WTC11 (cell line): ENCODE measurements at regions not wholly inside any gene's neighbourhood (a gene's known extent, or its start where the extent isn't known, plus 50 kb on each side); places are given as distances from the start of the nearest gene placed in this dataset.

ENCODE experiments used
- ATAC-seq: fragments of 200-7000 bp; cut with Tn5 transposase; 2 replicates; pipeline ENCODE4 v1.10.0; 2021; ENCODE audit warnings: mild to moderate bottlenecking, moderate library complexity
- CTCF ChIA-PET: fragments of 300-600 bp; sonication (Branson Sonifier 250); formaldehyde crosslinking; loops from one replicate; lab custom pipeline; 2021; ENCODE audit warnings: antibody characterized with exemption; lab: Charles Lee
- POLR2A ChIA-PET: fragments of 350-600 bp; sonication (Branson Sonifier 250); formaldehyde crosslinking; loops from one replicate; lab custom pipeline; 2021; ENCODE audit warnings: antibody characterized with exemption; lab: Charles Lee
- DNase-seq: peaks from one replicate; pipeline ENCODE4 v3.0.0; 2021; ENCODE audit warnings: low spot score
- H3K27ac Mint-ChIP-seq: 2 replicates; pipeline ENCODE4 v1.8.0; 2021; ENCODE audit warnings: mixed read lengths
- H3K27me3 Mint-ChIP-seq: 2 replicates; pipeline ENCODE4 v1.8.0; 2021; ENCODE audit warnings: low read depth, mild to moderate bottlenecking, moderate library complexity, mixed read lengths
- H3K36me3 Mint-ChIP-seq: 2 replicates; pipeline ENCODE4 v1.8.0; 2021; ENCODE audit warnings: mixed read lengths
- H3K4me1 Mint-ChIP-seq: 2 replicates; pipeline ENCODE4 v1.8.0; 2022; ENCODE audit warnings: mixed read lengths
- H3K4me3 Mint-ChIP-seq: 2 replicates; pipeline ENCODE4 v1.8.0; 2021; ENCODE audit warnings: mild to moderate bottlenecking, moderate library complexity, mixed read lengths
- H3K9me3 Mint-ChIP-seq: 2 replicates; pipeline ENCODE4 v1.8.0; 2021; ENCODE audit warnings: mixed read lengths
- AR ChIP-seq: fragments of 250-450 bp; sonication (Bioruptor Pico); IDR thresholded peaks from 2 replicates; pipeline ENCODE4 v1.9.0; 2021; ENCODE audit warnings: mild to moderate bottlenecking
- ATF1 ChIP-seq: sonication (generic); formaldehyde crosslinking; IDR thresholded peaks from 2 replicates; pipeline ENCODE4 v1.8.1; 2023; ENCODE audit warnings: mild to moderate bottlenecking, moderate library complexity, missing genetic modification reagents
- CREB1 ChIP-seq: sonication (generic); formaldehyde crosslinking; IDR thresholded peaks from 2 replicates; pipeline ENCODE4 v1.8.0; 2023; ENCODE audit warnings: mild to moderate bottlenecking, missing genetic modification reagents
- EMX1 ChIP-seq: fragments of 250-450 bp; sonication (Bioruptor Pico); IDR thresholded peaks from 2 replicates; pipeline ENCODE4 v1.8.0; 2021; ENCODE audit warnings: mild to moderate bottlenecking
- ETV6 ChIP-seq: sonication (generic); formaldehyde crosslinking; IDR thresholded peaks from 2 replicates; pipeline ENCODE4 v1.8.1; 2022; ENCODE audit warnings: mild to moderate bottlenecking, missing genetic modification reagents
- FOXJ3 ChIP-seq: sonication (generic); formaldehyde crosslinking; IDR thresholded peaks from 2 replicates; pipeline ENCODE4 v1.9.0; 2021; ENCODE audit warnings: missing genetic modification reagents, mild to moderate bottlenecking, borderline replicate concordance
- GABPB1 ChIP-seq: sonication (generic); formaldehyde crosslinking; IDR thresholded peaks from 2 replicates; pipeline ENCODE4 v1.8.1; 2023; ENCODE audit warnings: mild to moderate bottlenecking, missing genetic modification reagents
- GTF2I ChIP-seq: fragments of 250-450 bp; sonication (Bioruptor Pico); conservative IDR thresholded peaks from 2 replicates; pipeline ENCODE4 v1.4.0; 2021; ENCODE audit warnings: mild to moderate bottlenecking
- HMGXB4 ChIP-seq: sonication (generic); formaldehyde crosslinking; IDR thresholded peaks from 2 replicates; pipeline ENCODE4 v1.8.1; 2023; ENCODE audit warnings: mild to moderate bottlenecking, moderate library complexity, missing genetic modification reagents
- JUN ChIP-seq: sonication (generic); formaldehyde crosslinking; IDR thresholded peaks from 2 replicates; pipeline ENCODE4 v1.8.0; 2023; ENCODE audit warnings: mild to moderate bottlenecking, missing genetic modification reagents
- MLX ChIP-seq: sonication (generic); formaldehyde crosslinking; IDR thresholded peaks from 2 replicates; pipeline ENCODE4 v1.8.1; 2023; ENCODE audit warnings: mild to moderate bottlenecking, missing genetic modification reagents, moderate library complexity
- MXD4 ChIP-seq: fragments of 250-450 bp; sonication (Bioruptor Pico); IDR thresholded peaks from 2 replicates; pipeline ENCODE4 v1.8.0; 2021; ENCODE audit warnings: mild to moderate bottlenecking, moderate library complexity, borderline replicate concordance
- MYBL2 ChIP-seq: sonication (generic); formaldehyde crosslinking; IDR thresholded peaks from 2 replicates; pipeline ENCODE4 v1.8.1; 2023; ENCODE audit warnings: mild to moderate bottlenecking, moderate library complexity, missing genetic modification reagents
- NFYB ChIP-seq: sonication (generic); formaldehyde crosslinking; conservative IDR thresholded peaks from 2 replicates; pipeline ENCODE4 v1.8.0; 2022; ENCODE audit warnings: low read depth, missing genetic modification reagents
- NR2C2 ChIP-seq: sonication (generic); formaldehyde crosslinking; IDR thresholded peaks from 2 replicates; pipeline ENCODE4 v1.8.0; 2022; ENCODE audit warnings: mild to moderate bottlenecking, missing genetic modification reagents
- SOX15 ChIP-seq: fragments of 250-450 bp; sonication (Bioruptor Pico); IDR thresholded peaks from 2 replicates; pipeline ENCODE4 v1.9.0; 2021; ENCODE audit warnings: mild to moderate bottlenecking
- STAT6 ChIP-seq: sonication (generic); formaldehyde crosslinking; conservative IDR thresholded peaks from 2 replicates; pipeline ENCODE4 v1.8.1; 2023; ENCODE audit warnings: mild to moderate bottlenecking, low read depth, missing genetic modification reagents, moderate library complexity
- TEAD1 ChIP-seq: sonication (generic); formaldehyde crosslinking; IDR thresholded peaks from 2 replicates; pipeline ENCODE4 v1.8.0; 2022; ENCODE audit warnings: mild to moderate bottlenecking, missing genetic modification reagents
- TP53 ChIP-seq: sonication (generic); formaldehyde crosslinking; IDR thresholded peaks from 2 replicates; pipeline ENCODE4 v1.8.1; 2023; ENCODE audit warnings: mild to moderate bottlenecking, missing genetic modification reagents
- ZBTB21 ChIP-seq: sonication (generic); formaldehyde crosslinking; IDR thresholded peaks from 2 replicates; pipeline ENCODE4 v1.8.1; 2023; ENCODE audit warnings: mild to moderate bottlenecking, missing genetic modification reagents, borderline replicate concordance
- ZNF138 ChIP-seq: sonication (generic); formaldehyde crosslinking; conservative IDR thresholded peaks from 2 replicates; pipeline ENCODE4 v1.8.1; 2022; ENCODE audit warnings: mild to moderate bottlenecking, moderate library complexity, missing genetic modification reagents
- ZNF281 ChIP-seq: sonication (generic); formaldehyde crosslinking; IDR thresholded peaks from 2 replicates; pipeline ENCODE4 v1.8.0; 2023; ENCODE audit warnings: mild to moderate bottlenecking, missing genetic modification reagents
- ZNF396 ChIP-seq: fragments of 250-450 bp; sonication (Bioruptor Pico); IDR thresholded peaks from 2 replicates; pipeline ENCODE4 v1.8.0; 2021; ENCODE audit warnings: mild to moderate bottlenecking, moderate library complexity, borderline replicate concordance
- ZNF416 ChIP-seq: fragments of 250-450 bp; sonication (Bioruptor Pico); IDR thresholded peaks from 2 replicates; pipeline ENCODE4 v1.9.0; 2021; ENCODE audit warnings: mild to moderate bottlenecking, inconsistent platforms
- ZNF423 ChIP-seq: fragments of 250-450 bp; sonication (Bioruptor Pico); IDR thresholded peaks from 2 replicates; pipeline ENCODE4 v2.1.2; 2022; ENCODE audit warnings: mild to moderate bottlenecking, moderate library complexity
- ZNF425 ChIP-seq: fragments of 250-450 bp; sonication (Bioruptor Pico); conservative IDR thresholded peaks from 2 replicates; pipeline ENCODE4 v1.9.0; 2021; ENCODE audit warnings: mild to moderate bottlenecking

- CTCF ChIA-PET, result no interaction called here
- POLR2A ChIA-PET, result interaction anchor here (0.6 kb wide), 1 partner anchor 12 kb away, joined by 5 read pairs; no protein-coding TSS in a partner anchor
- DNase-seq (no peak), ATAC-seq (no peak)
- Mint-ChIP-seq H3K27ac (no peak overlapping the region), H3K36me3 (no peaks in the 10 kb centered on the region), H3K27me3 (no peaks in the 10 kb centered on the region), H3K4me3 (no peak overlapping the region), H3K4me1 (no peaks in the 10 kb centered on the region), H3K9me3 (peaks cover 13% of the 10 kb centered on the region)
- TF ChIP-seq TEAD1 (no peak), ZBTB21 (CRISPR knock-in tag) (no peak), NR2C2 (CRISPR knock-in tag) (no peak), FOXJ3 (CRISPR knock-in tag) (no peak), HMGXB4 (CRISPR knock-in tag) (no peak), JUN (CRISPR knock-in tag) (no peak), GTF2I (CRISPR knock-in tag) (no peak), GABPB1 (CRISPR knock-in tag) (no peak), AR (CRISPR knock-in tag) (no peak), ATF1 (no peak), SOX15 (no peak), EMX1 (no peak), ETV6 (CRISPR knock-in tag) (no peak)
Measured at GRCh38 chr11:32526760-32527159, 56.9 kb upstream of the EIF3M start.

GRCh38 chr11:32511926-32512325 is 71.7 kb upstream of the EIF3M start:
- ATAC-seq (no peak), DNase-seq (no peak)
- Mint-ChIP-seq H3K4me3 (no peak overlapping the region), H3K27ac (no peak overlapping the region), H3K4me1 (no peaks in the 10 kb centered on the region), H3K36me3 (no peaks in the 10 kb centered on the region), H3K27me3 (no peaks in the 10 kb centered on the region), H3K9me3 (peaks cover 5% of the 10 kb centered on the region)
- CTCF ChIA-PET, result no interaction called here
- TF ChIP-seq ZNF138 (CRISPR knock-in tag), result no peak
- TF ChIP-seq NFYB, result no peak
- no peak for TF ChIP-seq ZNF423 (CRISPR knock-in tag)
- TF ChIP-seq MLX (CRISPR knock-in tag), result no peak
- no peak for TF ChIP-seq STAT6 (CRISPR knock-in tag)
- TF ChIP-seq ZNF416 (CRISPR knock-in tag), result no peak
- TF ChIP-seq ZNF281 (CRISPR knock-in tag), result no peak
- no peak for TF ChIP-seq EMX1
- no peak for TF ChIP-seq MXD4 (CRISPR knock-in tag)
- no peak for TF ChIP-seq ZNF425 (CRISPR knock-in tag)
- TF ChIP-seq CREB1 (CRISPR knock-in tag), result no peak
- TF ChIP-seq TP53 (CRISPR knock-in tag), result no peak
- TF ChIP-seq MYBL2 (CRISPR knock-in tag), result no peak
- no peak for TF ChIP-seq ZNF396 (CRISPR knock-in tag)
- POLR2A ChIA-PET, result no interaction called here
